Lung (tissue), 11 donors: ENCODE measurements at regions not wholly inside any gene's neighbourhood (a gene's known extent, or its start where the extent isn't known, plus 50 kb on each side); places are given as distances from the start of the nearest gene placed in this dataset.
"Not testable (repeated sequence)": the region's sequence is repeated elsewhere in the genome, so short reads cannot be mapped to it uniquely, and the experiment has no call there.

Experiments
- ATAC-seq: fragments of 200-7000 bp; cut with Tn5 transposase; one replicate; pipeline ENCODE4 v1.9.1; 2020; ENCODE audit warnings: moderate number of reproducible peaks; ENCODE audit not compliant: insufficient read depth, low FRiP score
- DNase-seq, 3 donors: peaks; one replicate each; pipeline ENCODE4 v3.0.0-alpha.2; 2013 to 2017
- H3K27ac ChIP-seq, 2 donors: one replicate each; pipeline ENCODE4 v1.5.1; 2013; ENCODE audit warnings: mild to moderate bottlenecking in 2 of 2, moderate library complexity in 2 of 2, control low read depth in 1 of 2, inconsistent platforms in 1 of 2, low read depth in 1 of 2, low read length in 1 of 2
- H3K27me3 ChIP-seq, 3 donors: one replicate each; pipeline ENCODE4 v1.5.1; 2013; ENCODE audit warnings: low read length in 2 of 3; ENCODE audit not compliant: control insufficient read depth in 3 of 3, insufficient read depth in 3 of 3
- H3K36me3 ChIP-seq, 4 donors: one replicate each; pipeline ENCODE4 v1.5.1; 2013; ENCODE audit warnings: low read length in 4 of 4, mild to moderate bottlenecking in 1 of 4, moderate library complexity in 1 of 4; ENCODE audit not compliant: control insufficient read depth in 4 of 4, insufficient read depth in 4 of 4
- H3K4me1 ChIP-seq, 5 donors: one replicate each; pipeline ENCODE4 v1.5.1; 2013; ENCODE audit warnings: low read length in 5 of 5, mild to moderate bottlenecking in 2 of 5, moderate library complexity in 1 of 5; ENCODE audit not compliant: control insufficient read depth in 5 of 5, insufficient read depth in 5 of 5
- H3K4me3 ChIP-seq: one replicate; pipeline ENCODE4 v1.5.1; 2013; ENCODE audit warnings: mild to moderate bottlenecking, control low read depth, moderate library complexity
- H3K9ac ChIP-seq, 2 donors: one replicate each; pipeline ENCODE4 v1.5.1; 2013; ENCODE audit warnings: low read length in 2 of 2, control low read depth in 1 of 2; ENCODE audit not compliant: insufficient read depth in 1 of 2
- H3K9me3 ChIP-seq, 4 donors: one replicate each; pipeline ENCODE4 v1.5.1; 2013; ENCODE audit warnings: low read length in 3 of 4, mild to moderate bottlenecking in 1 of 4, moderate library complexity in 1 of 4; ENCODE audit not compliant: control insufficient read depth in 4 of 4, insufficient read depth in 3 of 4
- CTCF ChIP-seq: IDR thresholded peaks from 2 replicates; pipeline ENCODE4 v1.5.1; 2012; ENCODE audit warnings: mild to moderate bottlenecking; ENCODE audit errors: control extremely low read depth, extremely low read depth
- WGBS, 2 donors: extraction: QIAGEN DNeasy Blood & Tissue Kit; methylation state at CpG; one replicate each; pipeline ENCODE4 v1.1.7; 2013; 5-methylcytosine and 5-hydroxymethylcytosine counted together
- donor health status: control.
- donor health status: control.
- donor health status: Bipolar disorder and iron deficiency.
- donor health status: healthy.
- donor health status: DM: yes; HTN: yes; CAD: no.

GRCh38 chr3:177793451-177793850, 596.2 kb upstream of the TBL1XR1 start:
- H3K9ac ChIP-seq = no peak overlapping the region
- H3K27ac ChIP-seq = no peak overlapping the region
- peaks cover 0 to 2% (median 0%) of the 10 kb centered on the region in 4 donors for H3K9me3 ChIP-seq
- no peak for DNase-seq
- WGBS, 2 donors = 95 to 98% methylated on average over 3 of the region's 3 CpGs
- no peak overlapping the region for H3K4me3 ChIP-seq
- H3K4me1 ChIP-seq = peaks cover 0 to 3% (median 0%) of the 10 kb centered on the region in 5 donors
- H3K36me3 ChIP-seq = no peaks in the 10 kb centered on the region
- ATAC-seq = no peak
- H3K27me3 ChIP-seq = no peaks in the 10 kb centered on the region
- TF ChIP-seq CTCF = no peak

GRCh38 chr3:177795216-177795615, 597.9 kb upstream of the TBL1XR1 start:
- 67 to 85% methylated on average over 1 of the region's 1 CpG for WGBS, 2 donors
- DNase-seq (no peak), ATAC-seq (no peak)
- peaks cover 0 to 2% (median 0%) of the 10 kb centered on the region in 4 donors for H3K9me3 ChIP-seq
- no peak overlapping the region for H3K4me3 ChIP-seq
- no peaks in the 10 kb centered on the region for H3K27me3 ChIP-seq
- H3K4me1 ChIP-seq = peaks cover 0 to 3% (median 0%) of the 10 kb centered on the region in 5 donors
- TF ChIP-seq CTCF = no peak
- H3K27ac ChIP-seq = no peak overlapping the region
- no peak overlapping the region for H3K9ac ChIP-seq
- H3K36me3 ChIP-seq = no peaks in the 10 kb centered on the region

GRCh38 chr3:177795859-177796258, 598.6 kb upstream of the TBL1XR1 start:
- H3K27ac ChIP-seq = no peak overlapping the region
- DNase-seq = no peak
- no peaks in the 10 kb centered on the region for H3K27me3 ChIP-seq
- H3K36me3 ChIP-seq = no peaks in the 10 kb centered on the region
- no peak overlapping the region for H3K9ac ChIP-seq
- H3K4me1 ChIP-seq = peaks cover 0 to 3% (median 0%) of the 10 kb centered on the region in 5 donors
- H3K4me3 ChIP-seq = no peak overlapping the region
- no peaks in the 10 kb centered on the region for H3K9me3 ChIP-seq
- TF ChIP-seq CTCF = no peak
- ATAC-seq = no peak

- whole genome bisulfite sequencing, 2 donors = 92 to 96% methylated on average over 3 of the region's 3 CpGs
- H3K4me3 ChIP-seq, H3K27ac ChIP-seq, H3K27me3 ChIP-seq, ATAC-seq, DNase-seq, H3K9ac ChIP-seq, H3K9me3 ChIP-seq, H3K36me3 ChIP-seq: not testable (repeated sequence)
- peaks cover 0 to 17% (median 3%) of the 10 kb centered on the region in 5 donors for H3K4me1 ChIP-seq
Observed at GRCh38 chr3:177800147-177800546, 602.9 kb upstream of the TBL1XR1 start.
